Mesothelial cell of epicardium (in vitro differentiated cells): ENCODE measurements at regions not wholly inside any gene's neighbourhood (a gene's known extent, or its start where the extent isn't known, plus 50 kb on each side); places are given as distances from the start of the nearest gene placed in this dataset.

ENCODE experiments used
- DNase-seq, 2 experiments: peaks; one replicate each; pipeline ENCODE4 v3.0.0; 2021; ENCODE audit warnings: low spot score in 2 of 2; ENCODE audit not compliant: unreplicated experiment in 2 of 2
- H3K27ac Mint-ChIP-seq: 2 replicates; pipeline ENCODE4 v1.8.0; 2021; ENCODE audit warnings: mixed read lengths
- H3K27me3 Mint-ChIP-seq: 2 replicates; pipeline ENCODE4 v1.8.0; 2021; ENCODE audit warnings: low read depth, mixed read lengths
- H3K36me3 Mint-ChIP-seq: 2 replicates; pipeline ENCODE4 v1.8.0; 2021; ENCODE audit warnings: mixed read lengths
- H3K4me1 Mint-ChIP-seq: 2 replicates; pipeline ENCODE4 v1.8.0; 2021; ENCODE audit warnings: mixed read lengths
- H3K4me3 Mint-ChIP-seq: 2 replicates; pipeline ENCODE4 v1.8.0; 2021; ENCODE audit warnings: mild to moderate bottlenecking, moderate library complexity, mixed read lengths
- H3K9me3 Mint-ChIP-seq: 2 replicates; pipeline ENCODE4 v1.8.0; 2021; ENCODE audit warnings: mixed read lengths
- TF ChIP-seq, protein P1 (sequence below): fragments of 200-600 bp; sonication (generic); IDR thresholded peaks from one replicate; pipeline ENCODE4 v1.5.0; 2021; ENCODE audit warnings: antibody characterized with exemption; ENCODE audit not compliant: unreplicated experiment

DNA sequence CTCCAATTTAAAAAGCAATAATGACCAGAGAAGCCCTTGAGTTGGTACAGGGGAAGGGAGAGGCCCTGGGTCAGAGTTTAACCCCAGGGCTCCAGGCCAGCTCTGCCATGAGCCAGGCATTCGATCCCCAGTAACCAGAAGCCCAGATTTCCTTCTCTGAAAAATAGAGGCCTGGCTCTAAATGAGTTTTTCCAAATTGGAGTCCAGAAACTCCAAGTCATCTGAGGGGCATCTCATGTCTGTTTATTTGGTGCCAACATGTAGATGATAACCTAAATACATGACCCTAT lies 381.9 kb downstream of the CTTN start:
- Mint-ChIP-seq H3K27ac (no peak overlapping the region), H3K9me3 (no peaks in the 10 kb centered on the region), H3K4me1 (no peaks in the 10 kb centered on the region), H3K27me3 (no peaks in the 10 kb centered on the region), H3K36me3 (no peaks in the 10 kb centered on the region), H3K4me3 (no peak overlapping the region)
- DNase-seq: no peak
- TF ChIP-seq, protein P1, sequence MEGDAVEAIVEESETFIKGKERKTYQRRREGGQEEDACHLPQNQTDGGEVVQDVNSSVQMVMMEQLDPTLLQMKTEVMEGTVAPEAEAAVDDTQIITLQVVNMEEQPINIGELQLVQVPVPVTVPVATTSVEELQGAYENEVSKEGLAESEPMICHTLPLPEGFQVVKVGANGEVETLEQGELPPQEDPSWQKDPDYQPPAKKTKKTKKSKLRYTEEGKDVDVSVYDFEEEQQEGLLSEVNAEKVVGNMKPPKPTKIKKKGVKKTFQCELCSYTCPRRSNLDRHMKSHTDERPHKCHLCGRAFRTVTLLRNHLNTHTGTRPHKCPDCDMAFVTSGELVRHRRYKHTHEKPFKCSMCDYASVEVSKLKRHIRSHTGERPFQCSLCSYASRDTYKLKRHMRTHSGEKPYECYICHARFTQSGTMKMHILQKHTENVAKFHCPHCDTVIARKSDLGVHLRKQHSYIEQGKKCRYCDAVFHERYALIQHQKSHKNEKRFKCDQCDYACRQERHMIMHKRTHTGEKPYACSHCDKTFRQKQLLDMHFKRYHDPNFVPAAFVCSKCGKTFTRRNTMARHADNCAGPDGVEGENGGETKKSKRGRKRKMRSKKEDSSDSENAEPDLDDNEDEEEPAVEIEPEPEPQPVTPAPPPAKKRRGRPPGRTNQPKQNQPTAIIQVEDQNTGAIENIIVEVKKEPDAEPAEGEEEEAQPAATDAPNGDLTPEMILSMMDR: no peak

DNA sequence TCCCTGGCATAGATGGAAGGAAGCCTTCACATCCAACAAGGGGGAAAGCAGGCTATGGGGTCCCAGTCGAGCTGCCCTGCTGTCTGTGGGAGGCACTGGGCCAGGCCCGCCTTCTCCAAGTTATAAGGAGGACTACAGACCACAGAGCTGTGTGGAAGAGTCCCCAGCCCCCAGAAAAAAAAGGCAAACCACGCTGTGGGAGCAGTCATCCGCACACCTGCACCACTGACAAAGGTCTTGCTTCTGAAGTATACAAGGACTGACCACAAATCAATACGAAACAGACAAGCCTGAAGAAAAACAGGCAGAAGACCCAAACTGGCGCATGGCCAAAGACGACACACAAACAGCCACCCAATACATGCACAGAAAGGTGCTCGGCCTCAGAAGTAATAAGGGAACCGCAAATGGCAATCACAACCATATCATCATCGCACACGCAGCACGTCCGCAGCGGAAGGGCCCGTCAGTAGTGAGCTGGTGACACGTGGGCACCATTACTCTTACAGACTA lies 384.1 kb downstream of the CTTN start:
- Mint-ChIP-seq H3K27ac (no peak overlapping the region), H3K27me3 (no peaks in the 10 kb centered on the region), H3K36me3 (no peaks in the 10 kb centered on the region), H3K4me1 (no peaks in the 10 kb centered on the region), H3K9me3 (no peaks in the 10 kb centered on the region), H3K4me3 (no peak overlapping the region)
- TF ChIP-seq, protein P1: no peak
- no peak for DNase-seq

DNA sequence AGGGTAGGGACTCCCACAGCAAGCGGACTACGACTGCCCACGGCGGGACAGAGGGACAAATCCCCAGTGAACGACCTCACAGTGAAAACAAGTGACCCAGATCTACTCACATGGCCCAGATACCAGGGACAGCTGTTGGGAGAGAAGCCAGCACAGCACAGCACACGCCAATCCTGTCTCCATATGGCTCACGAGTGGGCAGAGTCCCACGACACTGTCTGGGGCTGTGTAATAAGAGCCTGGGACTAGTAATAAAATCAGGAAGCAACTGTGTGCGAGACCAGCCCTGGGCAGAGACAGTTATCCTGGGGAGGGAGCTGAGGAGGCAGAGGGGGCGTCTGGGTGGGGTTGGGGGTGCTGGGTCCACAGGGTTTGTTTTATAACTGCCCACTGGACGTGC lies 385.0 kb downstream of the CTTN start:
- no peaks in the 10 kb centered on the region for H3K36me3 Mint-ChIP-seq
- H3K4me3 Mint-ChIP-seq: no peak overlapping the region
- TF ChIP-seq, protein P1: no peak
- H3K27ac Mint-ChIP-seq: no peak overlapping the region
- no peaks in the 10 kb centered on the region for H3K4me1 Mint-ChIP-seq
- H3K27me3 Mint-ChIP-seq: no peaks in the 10 kb centered on the region
- H3K9me3 Mint-ChIP-seq: no peaks in the 10 kb centered on the region
- DNase-seq: no peak

DNA sequence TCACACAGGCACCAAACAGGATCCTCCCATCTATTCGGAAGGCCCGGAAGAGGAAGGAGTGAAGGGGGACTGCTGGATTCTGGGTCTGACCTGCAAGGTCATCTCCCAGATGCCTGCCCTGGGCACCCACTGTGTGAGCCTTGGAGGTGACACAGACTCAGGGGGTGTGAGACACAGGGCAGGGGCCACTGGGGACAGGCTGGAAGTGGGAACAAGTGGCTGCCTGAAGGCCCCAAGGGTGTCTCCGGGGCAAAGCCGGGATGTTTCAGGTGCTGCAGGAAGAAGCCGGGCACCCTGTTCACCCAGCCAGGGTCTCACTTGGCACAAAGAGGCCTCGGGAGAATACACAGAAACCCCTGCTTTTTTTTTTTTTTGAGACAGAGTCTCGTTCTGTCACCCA lies 385.5 kb downstream of the CTTN start:
- no peak overlapping the region for H3K4me3 Mint-ChIP-seq
- H3K36me3 Mint-ChIP-seq: no peaks in the 10 kb centered on the region
- DNase-seq: no peak
- H3K27ac Mint-ChIP-seq: no peak overlapping the region
- H3K9me3 Mint-ChIP-seq: no peaks in the 10 kb centered on the region
- no peaks in the 10 kb centered on the region for H3K4me1 Mint-ChIP-seq
- TF ChIP-seq, protein P1: no peak
- no peaks in the 10 kb centered on the region for H3K27me3 Mint-ChIP-seq

DNA sequence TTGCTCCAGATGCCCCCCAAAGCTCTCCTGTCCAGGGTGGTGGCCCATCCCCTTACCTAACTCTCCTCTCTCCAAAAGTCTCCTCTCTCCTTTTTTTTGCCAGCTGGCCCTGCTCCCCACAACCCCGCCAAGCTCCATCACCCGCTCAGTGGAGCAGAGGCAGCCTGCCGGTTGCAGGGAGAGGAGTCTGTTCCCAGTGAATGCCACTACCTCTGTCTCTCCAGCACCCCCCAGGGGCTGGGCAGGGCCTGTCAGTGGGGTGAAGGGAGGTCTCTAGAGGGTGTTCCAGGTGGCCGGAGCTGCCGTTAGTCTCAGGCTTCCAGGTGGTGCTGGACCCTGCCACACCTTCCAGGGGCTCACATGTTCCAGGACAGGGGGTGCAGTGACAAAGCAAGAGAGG lies 387.0 kb downstream of the CTTN start:
- Mint-ChIP-seq H3K27me3 (no peaks in the 10 kb centered on the region), H3K4me1 (no peaks in the 10 kb centered on the region), H3K36me3 (no peaks in the 10 kb centered on the region), H3K27ac (no peak overlapping the region), H3K4me3 (no peak overlapping the region), H3K9me3 (no peaks in the 10 kb centered on the region)
- no peak for DNase-seq
- TF ChIP-seq, protein P1: no peak

DNA sequence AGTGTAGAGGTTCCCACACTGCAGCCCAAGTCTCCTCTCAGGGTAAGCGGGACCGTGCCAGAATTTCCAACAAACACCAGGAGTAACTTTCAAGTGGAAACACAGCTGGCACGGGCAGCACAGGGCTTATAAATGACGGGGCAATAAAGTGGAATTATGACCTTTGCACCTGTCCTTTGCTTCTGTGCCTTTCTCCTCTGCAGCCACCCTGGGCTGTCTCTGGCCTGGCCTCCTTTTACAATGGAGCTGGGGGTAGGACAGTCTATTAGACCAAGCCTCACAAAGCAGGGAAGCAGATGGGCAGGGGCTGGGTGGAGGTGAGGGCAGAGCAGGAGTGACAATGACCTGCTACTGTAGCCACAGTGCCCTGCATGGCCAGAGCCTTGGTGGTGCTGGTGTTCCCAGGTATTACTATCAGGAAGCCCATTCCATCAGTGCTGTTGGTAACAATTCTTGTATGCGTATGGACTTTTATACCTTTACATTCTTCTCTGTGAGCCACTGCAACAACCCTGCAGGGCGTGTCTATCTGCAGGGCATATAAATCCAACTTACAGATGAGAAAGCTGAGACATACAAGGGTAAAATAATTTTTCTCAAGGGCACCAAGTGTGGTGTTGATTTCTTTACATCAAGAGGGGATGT lies 387.8 kb downstream of the CTTN start:
- no peaks in the 10 kb centered on the region for H3K36me3 Mint-ChIP-seq
- H3K4me3 Mint-ChIP-seq: no peak overlapping the region
- peaks cover 2% of the 10 kb centered on the region for H3K9me3 Mint-ChIP-seq
- DNase-seq: no peak
- no peaks in the 10 kb centered on the region for H3K27me3 Mint-ChIP-seq
- H3K27ac Mint-ChIP-seq: no peak overlapping the region
- TF ChIP-seq, protein P1: no peak
- H3K4me1 Mint-ChIP-seq: no peaks in the 10 kb centered on the region
